Neural crest cell (in vitro differentiated cells): ENCODE measurements at regions not wholly inside any gene's neighbourhood (a gene's known extent, or its start where the extent isn't known, plus 50 kb on each side); places are given as distances from the start of the nearest gene placed in this dataset.

Experiments
- DNase-seq: peaks from one replicate; pipeline ENCODE4 v3.0.0; 2021; ENCODE audit warnings: low read depth, mixed read lengths, low spot score
- H3K27ac Mint-ChIP-seq: one replicate; pipeline ENCODE4 v1.8.0; 2021; ENCODE audit warnings: mild to moderate bottlenecking, mixed read lengths; ENCODE audit not compliant: unreplicated experiment
- H3K27me3 Mint-ChIP-seq: 2 replicates; pipeline ENCODE4 v1.8.0; 2021; ENCODE audit warnings: low read depth, mild to moderate bottlenecking, mixed read lengths
- H3K36me3 Mint-ChIP-seq: 2 replicates; pipeline ENCODE4 v1.8.0; 2021; ENCODE audit warnings: low read depth, mild to moderate bottlenecking, mixed read lengths
- H3K4me1 Mint-ChIP-seq: 2 replicates; pipeline ENCODE4 v1.8.0; 2021; ENCODE audit warnings: mixed read lengths
- H3K4me3 Mint-ChIP-seq: one replicate; pipeline ENCODE4 v1.8.0; 2021; ENCODE audit warnings: mild to moderate bottlenecking, mixed read lengths
- H3K9me3 Mint-ChIP-seq: 2 replicates; pipeline ENCODE4 v1.8.0; 2021; ENCODE audit warnings: mixed read lengths
- CTCF ChIP-seq: fragments of 200-600 bp; sonication (generic); conservative IDR thresholded peaks from 2 replicates; pipeline ENCODE4 v1.5.0; 2021; ENCODE audit warnings: antibody characterized with exemption, mild to moderate bottlenecking

- DNase-seq, result no peak
- no peak overlapping the region for H3K4me3 Mint-ChIP-seq
- H3K27ac Mint-ChIP-seq, result no peak overlapping the region
- H3K36me3 Mint-ChIP-seq, result no peaks in the 10 kb centered on the region
- H3K4me1 Mint-ChIP-seq, result no peaks in the 10 kb centered on the region
- peaks cover 2% of the 10 kb centered on the region for H3K9me3 Mint-ChIP-seq
- H3K27me3 Mint-ChIP-seq, result no peaks in the 10 kb centered on the region
- TF ChIP-seq CTCF, result no peak
These were observed 253.7 kb downstream of the AASDHPPT start for GRCh38 chr11:106331176-106331575.

GRCh38 chr11:106333678-106334077 lies 256.2 kb downstream of the AASDHPPT start:
- Mint-ChIP-seq H3K9me3 (peaks cover 2% of the 10 kb centered on the region), H3K36me3 (no peaks in the 10 kb centered on the region), H3K27me3 (no peaks in the 10 kb centered on the region), H3K4me3 (no peak overlapping the region), H3K4me1 (no peaks in the 10 kb centered on the region), H3K27ac (no peak overlapping the region)
- no peak for DNase-seq
- TF ChIP-seq CTCF, result no peak

GRCh38 chr11:106344394-106344793 lies 266.9 kb downstream of the AASDHPPT start:
- Mint-ChIP-seq H3K36me3 (peaks cover 4% of the 10 kb centered on the region), H3K27ac (no peak overlapping the region), H3K4me1 (no peaks in the 10 kb centered on the region), H3K9me3 (peaks cover 12% of the 10 kb centered on the region), H3K27me3 (no peaks in the 10 kb centered on the region), H3K4me3 (no peak overlapping the region)
- no peak for TF ChIP-seq CTCF
- DNase-seq, result no peak

- Mint-ChIP-seq H3K36me3 (peaks cover 4% of the 10 kb centered on the region), H3K4me3 (no peak overlapping the region), H3K27ac (no peak overlapping the region), H3K9me3 (peaks cover 12% of the 10 kb centered on the region), H3K27me3 (no peaks in the 10 kb centered on the region), H3K4me1 (no peaks in the 10 kb centered on the region)
- no peak for DNase-seq
- no peak for TF ChIP-seq CTCF
These were observed 267.5 kb downstream of the AASDHPPT start for GRCh38 chr11:106344966-106345365.

GRCh38 chr11:106353031-106353430 lies 275.6 kb downstream of the AASDHPPT start:
- H3K4me3 Mint-ChIP-seq, result no peak overlapping the region
- H3K36me3 Mint-ChIP-seq, result no peaks in the 10 kb centered on the region
- H3K27ac Mint-ChIP-seq, result no peak overlapping the region
- TF ChIP-seq CTCF, result no peak
- no peak for DNase-seq
- H3K27me3 Mint-ChIP-seq, result no peaks in the 10 kb centered on the region
- no peaks in the 10 kb centered on the region for H3K4me1 Mint-ChIP-seq
- H3K9me3 Mint-ChIP-seq, result peaks cover 3% of the 10 kb centered on the region

GRCh38 chr11:106369224-106369623 lies 291.8 kb downstream of the AASDHPPT start:
- H3K4me3 Mint-ChIP-seq, result no peak overlapping the region

More at GRCh38 chr11:106369224-106369623, 291.8 kb downstream of the AASDHPPT start:
- no peaks in the 10 kb centered on the region for H3K27me3 Mint-ChIP-seq
- no peaks in the 10 kb centered on the region for H3K9me3 Mint-ChIP-seq
- H3K4me1 Mint-ChIP-seq, result no peaks in the 10 kb centered on the region
- TF ChIP-seq CTCF, result no peak
- no peak overlapping the region for H3K27ac Mint-ChIP-seq
- no peak for DNase-seq
- no peaks in the 10 kb centered on the region for H3K36me3 Mint-ChIP-seq
